K562 (cell line): ENCODE measurements at regions not wholly inside any gene's neighbourhood (a gene's known extent, or its start where the extent isn't known, plus 50 kb on each side); places are given as distances from the start of the nearest gene placed in this dataset.

Experiments
- ATAC-seq: fragments of 200-7000 bp; cut with Tn5 transposase; 3 replicates; pipeline ENCODE4 v1.9.1; 2020; ENCODE audit warnings: moderate library complexity
- BruUV-seq: library from RNA; stranded (reverse); fragments of 400-500 nt; replicated peaks from 2 replicates; lab custom pipeline; 2021; lab: Mats Ljungman, UMichigan
- CTCF ChIA-PET: fragments of 300-600 bp; formaldehyde crosslinking; extraction: SDS; loops from one replicate; lab custom pipeline; 2021; ENCODE audit warnings: low intra/inter-chr PET ratio; lab: Yijun Ruan, JAX
- POLR2A ChIA-PET: fragments of 300-600, 350-650 bp; sonication (Branson Sonifier 250); formaldehyde crosslinking; extraction: SDS; loops from one replicate; lab custom pipeline; 2021; ENCODE audit warnings: antibody characterized with exemption, inconsistent platforms; lab: Yijun Ruan, JAX
- DNase-seq, 4 experiments: peaks; one replicate each; pipeline versions ENCODE4 v3.0.0 to v3.0.0-alpha.2; 2011 to 2018; ENCODE audit warnings: low spot score in 3 of 4, mixed read lengths in 3 of 4; ENCODE audit errors: extremely low read depth in 1 of 4
- FAIRE-seq: peaks from 2 replicates; lab custom pipeline; 2011; peaks lifted over from hg19 to GRCh38; lab: Jason Lieb, UNC
- H2AFZ ChIP-seq: 2 replicates; pipeline ENCODE4 v1.6.0; 2011; ENCODE audit warnings: low read depth, low read length, control low read depth, inconsistent platforms
- H3K27ac ChIP-seq: fragments of 200-600 bp; 3 replicates; pipeline ENCODE4 v1.8.0; 2011; ENCODE audit warnings: low read depth, mild to moderate bottlenecking, control low read depth, inconsistent platforms, low read length, moderate library complexity, mixed read lengths; ENCODE audit errors: extremely low read depth
- H3K27me3 ChIP-seq, 2 experiments: fragments of 300-600 bp in 1 of 2; 2 replicates in 1 of 2; 3 replicates in 1 of 2; pipeline versions ENCODE4 v1.6.0 to v1.8.0; 2011; ENCODE audit warnings: inconsistent platforms in 2 of 2, low read length in 2 of 2, mild to moderate bottlenecking in 1 of 2, mixed read lengths in 1 of 2, moderate library complexity in 1 of 2; ENCODE audit not compliant: control insufficient read depth in 2 of 2, insufficient read depth in 2 of 2
- H3K36me3 ChIP-seq: fragments of 300-600 bp; 3 replicates; pipeline ENCODE4 v1.8.0; 2011; ENCODE audit warnings: mild to moderate bottlenecking, low read length, inconsistent platforms; ENCODE audit not compliant: control insufficient read depth, insufficient read depth
- H3K4me1 ChIP-seq, 2 experiments: fragments of 200-600 bp in 1 of 2; replicated peaks in 1 of 2; 2 replicates in 1 of 2; 3 replicates in 1 of 2; pipeline versions ENCODE4 v1.5.1 to v1.8.0; 2011; ENCODE audit warnings: inconsistent platforms in 2 of 2, low read length in 2 of 2, mild to moderate bottlenecking in 1 of 2, mixed read lengths in 1 of 2, moderate library complexity in 1 of 2; ENCODE audit not compliant: control insufficient read depth in 2 of 2, insufficient read depth in 2 of 2
- H3K4me2 ChIP-seq: 2 replicates; pipeline ENCODE4 v1.6.1; 2011; ENCODE audit warnings: low read length, control low read depth, inconsistent platforms, mixed read lengths; ENCODE audit not compliant: insufficient read depth
- H3K4me3 ChIP-seq: fragments of 200-600 bp; sonication (generic), shearing (Covaris generic); 2 replicates; pipeline ENCODE4 v1.5.1; 2016; ENCODE audit warnings: control low read depth, inconsistent platforms
- H3K79me2 ChIP-seq: fragments of 200-600 bp; 3 replicates; pipeline ENCODE4 v1.8.0; 2011; ENCODE audit warnings: low read length, inconsistent platforms; ENCODE audit not compliant: control insufficient read depth, insufficient read depth
- H3K9ac ChIP-seq, 2 experiments: 2 replicates each; pipeline versions ENCODE4 v1.6.0 to v1.6.1; 2011; ENCODE audit warnings: low read depth in 2 of 2, low read length in 2 of 2, control low read depth in 1 of 2, inconsistent platforms in 1 of 2, mild to moderate bottlenecking in 1 of 2, mixed read lengths in 1 of 2; ENCODE audit not compliant: insufficient read depth in 1 of 2
- H3K9me1 ChIP-seq: one replicate; pipeline ENCODE4 v1.6.0; 2011; ENCODE audit warnings: inconsistent platforms, mild to moderate bottlenecking, low read length, moderate library complexity; ENCODE audit not compliant: control insufficient read depth, insufficient read depth
- H3K9me3 ChIP-seq: replicated peaks from 2 replicates; pipeline ENCODE4 v1.5.1; 2011; ENCODE audit warnings: low read depth, low read length, inconsistent platforms; ENCODE audit not compliant: control insufficient read depth, insufficient read depth
- H4K20me1 ChIP-seq: replicated peaks from 2 replicates; pipeline ENCODE4 v1.6.1; 2011; ENCODE audit warnings: low read length, inconsistent platforms, mixed read lengths; ENCODE audit not compliant: control insufficient read depth, insufficient read depth
- BACH1 ChIP-seq: fragments of 200-800 bp; sonication (Bioruptor generic); IDR thresholded peaks from 2 replicates; pipeline ENCODE4 v1.6.1; 2016; ENCODE audit warnings: missing genetic modification characterization, missing compliant biosample characterization
- ETS2 ChIP-seq: IDR thresholded peaks from 2 replicates; pipeline ENCODE4 v1.6.1; 2016; ENCODE audit warnings: borderline replicate concordance, missing genetic modification characterization, mild to moderate bottlenecking, moderate library complexity, missing compliant biosample characterization; ENCODE audit not compliant: poor library complexity, severe bottlenecking
- HNRNPH1 ChIP-seq: fragments of 200-400 bp; formaldehyde crosslinking; optimal IDR thresholded peaks from 2 replicates; pipeline ENCODE3; 2017; ENCODE audit warnings: low read depth, mild to moderate bottlenecking, low read length, moderate library complexity
- MED1 ChIP-seq: sonication (generic); formaldehyde crosslinking; IDR thresholded peaks from 2 replicates; pipeline ENCODE4 v1.8.1; 2023; ENCODE audit warnings: missing genetic modification reagents, borderline replicate concordance
- PTRF ChIP-seq: fragments of 450-650 bp; IDR thresholded peaks from 2 replicates; pipeline ENCODE4 v1.6.1; 2016; ENCODE audit warnings: mild to moderate bottlenecking, missing genetic modification characterization, missing compliant biosample characterization
- SUPT5H ChIP-seq: fragments of 450-650 bp; IDR thresholded peaks from 2 replicates; pipeline ENCODE4 v1.6.1; 2016
- ZBTB7A ChIP-seq: IDR thresholded peaks from 2 replicates; pipeline ENCODE4 v1.6.1; 2011; ENCODE audit warnings: low read depth, mild to moderate bottlenecking, low read length, moderate library complexity, borderline replicate concordance; ENCODE audit not compliant: control insufficient read depth
- ZKSCAN8 ChIP-seq: fragments of 200-800 bp; sonication (Bioruptor generic); IDR thresholded peaks from 2 replicates; pipeline ENCODE4 v1.6.1; 2016; ENCODE audit warnings: missing genetic modification characterization, missing compliant biosample characterization
- ZNF696 ChIP-seq: fragments of 250-450 bp; sonication (Bioruptor Pico); conservative IDR thresholded peaks from 2 replicates; pipeline ENCODE4 v1.4.0; 2020; ENCODE audit warnings: mild to moderate bottlenecking, moderate library complexity
- WGBS: fragments of 100-300 bp; shearing (Covaris generic); methylation state at CpG from one replicate; pipeline ENCODE4 v1.1.6; 2016; ENCODE audit warnings: low coverage, mixed read lengths; ENCODE audit not compliant: insufficient coverage; ENCODE audit errors: missing lambda C conversion rate; 5-methylcytosine and 5-hydroxymethylcytosine counted together
- in situ Hi-C: fragments of 300-500 bp; cut with MboI; formaldehyde crosslinking; loops from 4 replicates; pipeline ENCODE4 v1.15.0; 2018; ENCODE audit warnings: inconsistent platforms, mixed read lengths
- intact Hi-C: fragments of 100-400 bp; cut with micrococcal nuclease; formaldehyde crosslinking; loops from 2 replicates; pipeline ENCODE4 v1.14.2; 2022

DNA sequence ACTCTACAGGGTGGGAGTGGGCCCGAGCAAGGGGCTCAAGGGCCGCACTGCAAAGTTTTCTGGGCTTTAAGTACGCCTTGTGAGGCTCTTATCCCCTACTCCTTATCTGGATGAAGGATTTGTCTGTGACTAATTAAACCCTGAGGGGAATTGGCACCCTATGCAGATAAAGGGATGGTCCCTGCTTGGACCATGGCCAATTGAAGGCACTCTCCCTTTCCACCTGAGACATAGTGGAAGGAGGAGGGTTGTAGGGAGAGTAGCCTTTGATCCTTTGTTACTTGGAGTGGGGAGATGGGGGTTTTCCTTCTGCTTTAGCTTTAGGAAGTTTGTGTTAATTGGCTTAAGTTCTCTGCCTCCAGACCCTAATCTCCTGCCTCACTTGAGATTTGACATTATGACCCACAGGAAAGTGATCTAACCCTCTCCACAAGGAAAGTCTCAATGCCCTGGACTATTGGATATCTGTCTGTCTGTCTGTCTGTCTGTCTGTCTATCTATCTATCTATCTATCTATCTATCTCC, 1158.8 kb upstream of the SORCS1 start:
- WGBS: 0% methylated on average over 3 of the region's 3 CpGs
- Histone ChIP-seq H3K27me3 (no peaks in the 10 kb centered on the region), H3K9me1 (no peaks in the 10 kb centered on the region), H3K36me3 (no peaks in the 10 kb centered on the region), H3K9ac (no peak overlapping the region), H3K9me3 (no peaks in the 10 kb centered on the region), H3K79me2 (no peaks in the 10 kb centered on the region), H4K20me1 (no peaks in the 10 kb centered on the region), H3K4me1 (no peaks in the 10 kb centered on the region), H2AFZ (no peak overlapping the region), H3K4me2 (no peak overlapping the region), H3K4me3 (no peak overlapping the region), H3K27ac (no peak overlapping the region)
- POLR2A ChIA-PET: no interaction called here
- no TSS peak for BruUV-seq
- no peak for TF ChIP-seq BACH1
- no peak for TF ChIP-seq HNRNPH1
- no peak for TF ChIP-seq PTRF (tag)
- TF ChIP-seq MED1 (CRISPR knock-in tag): no peak
- TF ChIP-seq ZBTB7A: no peak
- no peak for TF ChIP-seq SUPT5H
- TF ChIP-seq ETS2 (tag): no peak
- TF ChIP-seq ZKSCAN8 (CRISPR knock-in tag): no peak
- TF ChIP-seq ZNF696 (CRISPR knock-in tag): no peak
- DNase-seq (no peak), FAIRE-seq (no peak), ATAC-seq (no peak)
- CTCF ChIA-PET: no interaction called here
- intact Hi-C loops: no loop called here
- in situ Hi-C loops: no loop called here
